ENCODE measurements at regions not wholly inside any gene's neighbourhood (a gene's known extent, or its start where the extent isn't known, plus 50 kb on each side); places are given as distances from the start of the nearest gene placed in this dataset.

DNA sequence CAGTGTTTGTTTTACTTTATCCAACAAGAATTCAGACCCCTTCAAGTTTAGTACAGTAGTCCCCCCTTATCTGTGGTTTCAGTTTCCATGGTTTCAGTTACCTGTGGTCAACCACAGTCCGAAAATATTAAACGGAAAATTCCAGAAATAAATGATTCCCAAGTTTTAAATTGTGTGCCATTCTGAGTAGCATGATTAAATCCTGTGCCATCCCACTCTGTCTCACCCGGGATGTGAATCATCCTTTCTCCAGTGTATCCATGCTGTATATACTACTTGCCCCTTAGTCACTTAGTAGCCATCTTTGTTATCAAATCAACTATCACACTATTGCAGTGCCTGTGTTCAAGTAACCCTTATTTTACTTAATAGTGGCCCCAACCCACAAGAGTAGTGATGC, 153.8 kb upstream of the RASA1 start:
- TF ChIP-seq, protein P1, sequence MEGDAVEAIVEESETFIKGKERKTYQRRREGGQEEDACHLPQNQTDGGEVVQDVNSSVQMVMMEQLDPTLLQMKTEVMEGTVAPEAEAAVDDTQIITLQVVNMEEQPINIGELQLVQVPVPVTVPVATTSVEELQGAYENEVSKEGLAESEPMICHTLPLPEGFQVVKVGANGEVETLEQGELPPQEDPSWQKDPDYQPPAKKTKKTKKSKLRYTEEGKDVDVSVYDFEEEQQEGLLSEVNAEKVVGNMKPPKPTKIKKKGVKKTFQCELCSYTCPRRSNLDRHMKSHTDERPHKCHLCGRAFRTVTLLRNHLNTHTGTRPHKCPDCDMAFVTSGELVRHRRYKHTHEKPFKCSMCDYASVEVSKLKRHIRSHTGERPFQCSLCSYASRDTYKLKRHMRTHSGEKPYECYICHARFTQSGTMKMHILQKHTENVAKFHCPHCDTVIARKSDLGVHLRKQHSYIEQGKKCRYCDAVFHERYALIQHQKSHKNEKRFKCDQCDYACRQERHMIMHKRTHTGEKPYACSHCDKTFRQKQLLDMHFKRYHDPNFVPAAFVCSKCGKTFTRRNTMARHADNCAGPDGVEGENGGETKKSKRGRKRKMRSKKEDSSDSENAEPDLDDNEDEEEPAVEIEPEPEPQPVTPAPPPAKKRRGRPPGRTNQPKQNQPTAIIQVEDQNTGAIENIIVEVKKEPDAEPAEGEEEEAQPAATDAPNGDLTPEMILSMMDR (IDR thresholded peaks at IDR 0.05; ENCODE audit: insufficient read depth, low read depth, low read length) = no peak
- DNase-seq (ENCODE audit: low read depth) = peak; percentile 48
- no peak overlapping the region for H3K4me3 ChIP-seq (ENCODE audit: low read depth, low read length)

GRCh38 chr5:87114631-87115030, 153.1 kb upstream of the RASA1 start:
- no peak overlapping the region for H3K4me3 ChIP-seq (ENCODE audit: low read depth, low read length)
- no peak for DNase-seq (ENCODE audit: low read depth)
- TF ChIP-seq, protein P1 (IDR thresholded peaks at IDR 0.05; ENCODE audit: insufficient read depth, low read depth, low read length) = no peak

DNA sequence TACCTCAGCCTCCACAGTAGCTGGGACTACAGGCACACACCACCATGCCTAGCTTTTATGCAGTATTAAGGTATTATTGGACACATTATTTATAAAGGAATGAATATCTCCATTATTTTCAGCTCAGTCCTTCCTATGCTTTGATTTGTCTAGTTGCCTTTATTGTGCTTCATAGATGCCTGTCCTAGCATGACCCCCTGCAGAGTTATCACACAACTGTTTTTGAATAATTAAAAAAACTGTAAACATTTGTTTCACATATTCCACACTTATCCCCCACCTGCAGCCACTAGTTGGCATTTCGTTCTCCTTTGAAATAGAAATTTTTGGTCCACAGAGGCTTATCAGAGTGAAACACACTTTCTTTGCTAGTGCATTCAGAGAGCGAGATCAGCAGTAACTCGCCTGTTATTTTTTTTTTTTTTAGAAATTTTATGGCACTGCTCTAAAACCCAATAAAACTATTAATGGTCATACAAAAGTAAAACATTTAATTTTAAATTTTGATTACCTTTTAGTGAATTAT, 151.8 kb upstream of the RASA1 start:
- H3K4me3 ChIP-seq (ENCODE audit: low read depth, low read length) = no peak overlapping the region
- DNase-seq (ENCODE audit: low read depth) = no peak
- TF ChIP-seq, protein P1 (IDR thresholded peaks at IDR 0.05; ENCODE audit: insufficient read depth, low read depth, low read length) = no peak

DNA sequence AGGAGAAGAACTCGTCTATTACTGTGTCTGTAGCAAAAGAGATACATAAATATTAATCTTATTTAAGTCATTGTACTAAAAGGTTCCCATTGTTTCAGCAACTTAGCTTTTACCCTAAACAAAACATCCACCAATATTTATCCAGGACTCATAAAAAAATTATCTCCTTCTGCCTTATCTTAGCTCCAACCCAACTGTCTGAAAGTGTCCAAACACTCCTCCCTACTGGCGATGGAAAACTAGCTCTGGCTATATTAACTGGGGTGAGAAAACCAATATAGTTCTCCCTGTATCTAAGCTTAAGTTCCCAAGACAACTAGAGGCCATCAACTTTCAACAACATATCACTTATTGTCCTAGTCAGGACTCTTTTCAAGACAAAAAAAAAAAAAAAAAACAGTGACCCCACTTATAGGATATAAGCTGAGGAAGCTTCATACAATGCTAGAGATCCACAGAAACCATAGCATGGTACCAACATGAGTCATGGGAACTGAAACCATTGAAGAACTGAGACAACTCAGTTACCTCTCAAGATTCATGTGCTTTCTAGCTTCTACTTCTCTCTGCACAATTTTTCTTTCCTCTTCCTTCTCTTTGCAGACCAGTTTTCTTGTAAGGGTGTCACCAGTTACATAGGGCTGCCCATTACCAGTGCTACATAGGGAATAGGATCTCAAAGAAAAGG, 150.7 kb upstream of the RASA1 start:
- no peak overlapping the region for H3K4me3 ChIP-seq (ENCODE audit: low read depth, low read length)
- DNase-seq (ENCODE audit: low read depth) = no peak
- TF ChIP-seq, protein P1 (IDR thresholded peaks at IDR 0.05; ENCODE audit: insufficient read depth, low read depth, low read length) = no peak

GRCh38 chr5:87119588-87119987, 148.1 kb upstream of the RASA1 start:
- DNase-seq (ENCODE audit: low read depth) = no peak
- H3K4me3 ChIP-seq (ENCODE audit: low read depth, low read length) = no peak overlapping the region
- TF ChIP-seq, protein P1 (IDR thresholded peaks at IDR 0.05; ENCODE audit: insufficient read depth, low read depth, low read length) = no peak

DNA sequence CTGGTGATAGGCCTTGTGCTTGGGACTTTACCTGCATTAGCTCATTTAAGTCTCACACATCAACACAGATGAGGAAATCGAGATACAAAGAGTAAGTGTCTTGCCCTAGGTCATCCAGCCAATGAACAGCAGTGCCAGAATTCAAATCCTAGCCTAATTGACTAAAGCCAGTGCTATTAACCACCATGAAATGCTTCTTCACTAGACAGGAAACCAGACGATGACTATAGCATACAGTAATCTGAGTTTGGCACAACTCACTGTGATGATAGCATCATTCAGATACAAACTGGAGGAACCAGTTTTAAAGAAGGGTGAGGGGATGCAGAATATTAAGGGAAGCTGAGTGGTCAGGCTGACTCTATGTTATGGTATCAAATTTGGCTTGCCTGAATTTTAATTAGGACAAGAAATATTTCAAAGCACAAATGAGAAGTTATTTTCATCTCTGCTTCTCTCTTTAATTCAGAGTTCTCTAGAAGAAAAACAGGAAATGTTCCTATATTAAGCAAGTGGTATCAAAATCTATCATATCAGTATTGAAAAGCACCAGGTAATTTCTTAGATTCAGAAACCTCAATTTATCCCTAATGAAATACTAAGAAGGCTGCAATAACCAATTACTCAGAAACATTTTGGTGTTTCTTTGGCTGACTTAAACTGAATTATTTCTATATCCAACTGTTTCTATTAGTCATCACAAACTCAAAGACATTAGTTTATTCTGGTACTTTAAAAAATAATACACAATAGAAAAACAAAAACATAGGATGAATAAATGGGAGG, 147.0 kb upstream of the RASA1 start:
- peak; percentile 62 for DNase-seq (ENCODE audit: low read depth)
- no peak overlapping the region for H3K4me3 ChIP-seq (ENCODE audit: low read depth, low read length)
- TF ChIP-seq, protein P1 (IDR thresholded peaks at IDR 0.05; ENCODE audit: insufficient read depth, low read depth, low read length) = no peak

Data from fibroblast of villous mesenchyme (primary cell).